IMR-90 (cell line): ENCODE measurements at regions not wholly inside any gene's neighbourhood (a gene's known extent, or its start where the extent isn't known, plus 50 kb on each side); places are given as distances from the start of the nearest gene placed in this dataset.

Experiments used
- ATAC-seq: fragments of 200-7000 bp; cut with Tn5 transposase; 2 replicates; pipeline ENCODE4 v1.9.1; 2020; ENCODE audit warnings: low read depth, mild to moderate bottlenecking, moderate library complexity
- BruUV-seq: library from RNA; stranded (reverse); fragments of 400-500 nt; replicated peaks from 2 replicates; lab custom pipeline; 2021; lab: Mats Ljungman, UMichigan
- CTCF ChIA-PET: fragments of 300-600 bp; formaldehyde crosslinking; extraction: SDS; loops from one replicate; lab custom pipeline; 2021; ENCODE audit warnings: antibody characterized with exemption; lab: Yijun Ruan, JAX
- POLR2A ChIA-PET: fragments of 300-600 bp; sonication (Branson Sonifier 250); formaldehyde crosslinking; loops from one replicate; lab custom pipeline; 2022; ENCODE audit warnings: antibody characterized with exemption; ENCODE audit not compliant: unreplicated experiment; lab: Charles Lee
- DNase-seq: peaks from one replicate; pipeline ENCODE4 v3.0.0; 2013
- H2AFZ ChIP-seq: replicated peaks from 2 replicates; pipeline ENCODE3; 2013; ENCODE audit warnings: low read length, mild to moderate bottlenecking; ENCODE audit not compliant: poor library complexity
- H2AK5ac ChIP-seq: 2 replicates; pipeline ENCODE4 v1.6.1; 2013; ENCODE audit warnings: low read depth, low read length, inconsistent platforms
- H2AK9ac ChIP-seq: replicated peaks from 2 replicates; pipeline ENCODE3; 2013; ENCODE audit warnings: mild to moderate bottlenecking, low read depth, low read length, moderate library complexity; ENCODE audit not compliant: poor library complexity
- H2BK120ac ChIP-seq: 2 replicates; pipeline ENCODE4 v1.6.1; 2013; ENCODE audit warnings: low read depth, low read length, inconsistent platforms
- H2BK15ac ChIP-seq: 3 replicates; pipeline ENCODE4 v1.6.1; 2013; ENCODE audit warnings: low read depth, low read length, inconsistent platforms
- H2BK20ac ChIP-seq: 2 replicates; pipeline ENCODE4 v1.6.1; 2013; ENCODE audit warnings: low read depth, mild to moderate bottlenecking, inconsistent platforms, low read length, moderate library complexity
- H2BK5ac ChIP-seq: 2 replicates; pipeline ENCODE4 v1.6.1; 2013; ENCODE audit warnings: mild to moderate bottlenecking, low read depth, low read length, inconsistent platforms; ENCODE audit not compliant: poor library complexity, severe bottlenecking
- H3K14ac ChIP-seq: replicated peaks from 2 replicates; pipeline ENCODE4 v1.6.1; 2013; ENCODE audit warnings: low read depth, low read length, inconsistent platforms
- H3K18ac ChIP-seq: 2 replicates; pipeline ENCODE4 v1.6.1; 2013; ENCODE audit warnings: low read depth, low read length, control low read depth
- H3K23ac ChIP-seq: 2 replicates; pipeline ENCODE4 v1.6.1; 2013; ENCODE audit warnings: low read depth, low read length, inconsistent platforms
- H3K27ac ChIP-seq: 2 replicates; pipeline ENCODE4 v1.5.1; 2013; ENCODE audit warnings: mild to moderate bottlenecking, control low read depth, low read length; ENCODE audit not compliant: insufficient read depth
- H3K27me3 ChIP-seq: 2 replicates; pipeline ENCODE4 v1.6.1; 2013; ENCODE audit warnings: low read length; ENCODE audit not compliant: control insufficient read depth, insufficient read depth
- H3K36me3 ChIP-seq: 2 replicates; pipeline ENCODE4 v1.6.1; 2013; ENCODE audit warnings: low read length, mixed read lengths; ENCODE audit not compliant: control insufficient read depth, insufficient read depth
- H3K4ac ChIP-seq: 2 replicates; pipeline ENCODE4 v1.6.1; 2013; ENCODE audit warnings: low read depth, low read length, inconsistent platforms
- H3K4me1 ChIP-seq: 2 replicates; pipeline ENCODE4 v1.6.1; 2013; ENCODE audit warnings: low read length, mixed read lengths; ENCODE audit not compliant: control insufficient read depth, insufficient read depth
- H3K4me2 ChIP-seq: 2 replicates; pipeline ENCODE4 v1.6.1; 2013; ENCODE audit warnings: low read depth, mild to moderate bottlenecking, control low read depth, low read length, moderate library complexity
- H3K4me3 ChIP-seq: 2 replicates; pipeline ENCODE4 v1.5.1; 2013; ENCODE audit warnings: low read depth, mild to moderate bottlenecking, control low read depth, low read length, moderate library complexity; ENCODE audit not compliant: insufficient read depth
- H3K56ac ChIP-seq: 2 replicates; pipeline ENCODE4 v1.6.1; 2013; ENCODE audit warnings: low read length, inconsistent platforms; ENCODE audit not compliant: insufficient read depth; ENCODE audit errors: extremely low read depth
- H3K79me1 ChIP-seq, 2 experiments: 2 replicates each; pipeline ENCODE4 v1.6.1; 2013; ENCODE audit warnings: low read length in 2 of 2, inconsistent platforms in 1 of 2, low read depth in 1 of 2
- H3K9ac ChIP-seq: 2 replicates; pipeline ENCODE4 v1.6.1; 2013; ENCODE audit warnings: low read depth, low read length, control low read depth
- H3K9me1 ChIP-seq: 2 replicates; pipeline ENCODE4 v1.6.1; 2013; ENCODE audit warnings: low read length, inconsistent platforms; ENCODE audit not compliant: insufficient read depth
- H3K9me3 ChIP-seq: 2 replicates; pipeline ENCODE4 v1.6.1; 2013; ENCODE audit warnings: low read length; ENCODE audit not compliant: control insufficient read depth, insufficient read depth
- H4K20me1 ChIP-seq: 2 replicates; pipeline ENCODE4 v1.6.1; 2013; ENCODE audit warnings: low read length, inconsistent platforms; ENCODE audit not compliant: insufficient read depth
- H4K5ac ChIP-seq: 2 replicates; pipeline ENCODE4 v1.6.1; 2013; ENCODE audit warnings: mild to moderate bottlenecking, low read depth, low read length, control low read depth
- H4K8ac ChIP-seq, 2 experiments: 2 replicates each; pipeline ENCODE4 v1.6.1; 2013; ENCODE audit warnings: low read depth in 2 of 2, low read length in 2 of 2, control low read depth in 1 of 2, inconsistent platforms in 1 of 2
- H4K91ac ChIP-seq: 2 replicates; pipeline ENCODE4 v1.6.1; 2013; ENCODE audit warnings: low read depth, low read length, inconsistent platforms; ENCODE audit not compliant: insufficient read depth
- BHLHE40 ChIP-seq: fragments of 150-350 bp; IDR thresholded peaks from 2 replicates; pipeline ENCODE4 v1.6.1; 2016; ENCODE audit warnings: mild to moderate bottlenecking, low read depth, low read length
- CEBPB ChIP-seq: IDR thresholded peaks from 2 replicates; pipeline ENCODE4 v1.6.1; 2012; ENCODE audit warnings: low read depth, low read length, improper control_type of control experiment
- ELK1 ChIP-seq: fragments of 150-350 bp; IDR thresholded peaks from 2 replicates; pipeline ENCODE4 v1.6.1; 2016; ENCODE audit warnings: low read depth, mild to moderate bottlenecking, low read length, moderate library complexity, borderline replicate concordance
- MAZ ChIP-seq: IDR thresholded peaks from 2 replicates; pipeline ENCODE4 v1.6.1; 2012; ENCODE audit warnings: low read depth, mild to moderate bottlenecking, low read length, improper control_type of control experiment, moderate library complexity, borderline replicate concordance
- MXI1 ChIP-seq: IDR thresholded peaks from 2 replicates; pipeline ENCODE4 v1.6.1; 2012; ENCODE audit warnings: low read depth, mild to moderate bottlenecking, low read length, moderate library complexity, borderline replicate concordance
- RAD21 ChIP-seq: IDR thresholded peaks from 2 replicates; pipeline ENCODE4 v1.6.1; 2012; ENCODE audit warnings: low read length, improper control_type of control experiment
- WGBS, 2 experiments: methylation state at CpG; one replicate each; pipeline versions ENCODE4 v1.1.5 to v1.1.7; 2013; ENCODE audit warnings: missing lambda C conversion rate in 2 of 2; ENCODE audit not compliant: insufficient read length in 1 of 2; ENCODE audit errors: extremely low coverage in 2 of 2; 5-methylcytosine and 5-hydroxymethylcytosine counted together
- dilution Hi-C: fragments of 300-500 bp; cut with HindIII; formaldehyde crosslinking; loops from one replicate; pipeline ENCODE4 v1.14.3; 2018; ENCODE audit warnings: low sequenced_read_pairs; ENCODE audit not compliant: unreplicated experiment
- in situ Hi-C: fragments of 300-500 bp; cut with MboI; formaldehyde crosslinking; loops from 3 replicates; pipeline ENCODE4 v1.14.3; 2019; ENCODE audit warnings: low sequenced_read_pairs, inconsistent platforms, mixed read lengths
- intact Hi-C: fragments of 100-400 bp; cut with micrococcal nuclease; formaldehyde crosslinking; loops from 2 replicates; pipeline ENCODE4 v1.10.0; 2022
- TF ChIP-seq, protein P1 (sequence below): fragments of 150-350 bp; IDR thresholded peaks from 2 replicates; pipeline ENCODE4 v1.6.1; 2017; ENCODE audit warnings: mild to moderate bottlenecking, antibody characterized with exemption, low read length, low read depth
- TF ChIP-seq, protein P2 (sequence below): conservative IDR thresholded peaks from 2 replicates; pipeline ENCODE4 v1.5.1; 2012; ENCODE audit warnings: mild to moderate bottlenecking, low read depth, low read length, improper control_type of control experiment

- ChIA-PET POLR2A (no interaction called here), CTCF (no interaction called here)
- BruUV-seq = no TSS peak
- Histone ChIP-seq H3K18ac (no peak overlapping the region), H3K79me1 (no peaks in the 10 kb centered on the region), H2BK120ac (no peak overlapping the region), H2AFZ (no peak overlapping the region), H2BK15ac (no peak overlapping the region), H4K91ac (no peak overlapping the region), H3K4me1 (no peaks in the 10 kb centered on the region), H4K20me1 (no peaks in the 10 kb centered on the region), H2AK5ac (no peak overlapping the region), H3K4ac (no peak overlapping the region), H3K9me3 (no peaks in the 10 kb centered on the region), H3K14ac (no peak overlapping the region), H3K36me3 (no peaks in the 10 kb centered on the region), H3K4me2 (no peak overlapping the region), H3K9me1 (no peaks in the 10 kb centered on the region), H2BK5ac (no peak overlapping the region), H3K27ac (no peak overlapping the region), H4K8ac (no peak overlapping the region), H3K4me3 (no peak overlapping the region), H3K27me3 (peaks cover 29% of the 10 kb centered on the region), H4K5ac (no peak overlapping the region), H3K9ac (no peak overlapping the region), H3K23ac (no peak overlapping the region), H2AK9ac (no peak overlapping the region), H2BK20ac (no peak overlapping the region), H3K56ac (no peak overlapping the region)
- dilution Hi-C loops = no loop called here
- intact Hi-C loops = no loop called here
- 0% methylated on average over 7 of the region's 13 CpGs; no CpG with 5 or more reads in 1 of the 2 experiments for WGBS, 2 experiments
- in situ Hi-C loops = no loop called here
- no peak for DNase-seq
- TF ChIP-seq BHLHE40 (no peak), CEBPB (no peak), MXI1 (no peak), MAZ (no peak), RAD21 (no peak), ELK1 (no peak)
- TF ChIP-seq, protein P1, sequence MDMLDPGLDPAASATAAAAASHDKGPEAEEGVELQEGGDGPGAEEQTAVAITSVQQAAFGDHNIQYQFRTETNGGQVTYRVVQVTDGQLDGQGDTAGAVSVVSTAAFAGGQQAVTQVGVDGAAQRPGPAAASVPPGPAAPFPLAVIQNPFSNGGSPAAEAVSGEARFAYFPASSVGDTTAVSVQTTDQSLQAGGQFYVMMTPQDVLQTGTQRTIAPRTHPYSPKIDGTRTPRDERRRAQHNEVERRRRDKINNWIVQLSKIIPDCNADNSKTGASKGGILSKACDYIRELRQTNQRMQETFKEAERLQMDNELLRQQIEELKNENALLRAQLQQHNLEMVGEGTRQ = no peak
- TF ChIP-seq, protein P2, sequence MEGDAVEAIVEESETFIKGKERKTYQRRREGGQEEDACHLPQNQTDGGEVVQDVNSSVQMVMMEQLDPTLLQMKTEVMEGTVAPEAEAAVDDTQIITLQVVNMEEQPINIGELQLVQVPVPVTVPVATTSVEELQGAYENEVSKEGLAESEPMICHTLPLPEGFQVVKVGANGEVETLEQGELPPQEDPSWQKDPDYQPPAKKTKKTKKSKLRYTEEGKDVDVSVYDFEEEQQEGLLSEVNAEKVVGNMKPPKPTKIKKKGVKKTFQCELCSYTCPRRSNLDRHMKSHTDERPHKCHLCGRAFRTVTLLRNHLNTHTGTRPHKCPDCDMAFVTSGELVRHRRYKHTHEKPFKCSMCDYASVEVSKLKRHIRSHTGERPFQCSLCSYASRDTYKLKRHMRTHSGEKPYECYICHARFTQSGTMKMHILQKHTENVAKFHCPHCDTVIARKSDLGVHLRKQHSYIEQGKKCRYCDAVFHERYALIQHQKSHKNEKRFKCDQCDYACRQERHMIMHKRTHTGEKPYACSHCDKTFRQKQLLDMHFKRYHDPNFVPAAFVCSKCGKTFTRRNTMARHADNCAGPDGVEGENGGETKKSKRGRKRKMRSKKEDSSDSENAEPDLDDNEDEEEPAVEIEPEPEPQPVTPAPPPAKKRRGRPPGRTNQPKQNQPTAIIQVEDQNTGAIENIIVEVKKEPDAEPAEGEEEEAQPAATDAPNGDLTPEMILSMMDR = no peak
- ATAC-seq = no peak
Observed at GRCh38 chr6:28765978-28766351, 157.8 kb downstream of the TRIM27 start.
